HCT116 (cell line): ENCODE measurements at regions not wholly inside any gene's neighbourhood (a gene's known extent, or its start where the extent isn't known, plus 50 kb on each side); places are given as distances from the start of the nearest gene placed in this dataset.

ENCODE experiments used
- ATAC-seq: fragments of 200-7000 bp; cut with Tn5 transposase; 2 replicates; pipeline ENCODE4 v1.9.1; 2020; ENCODE audit warnings: mild to moderate bottlenecking, moderate library complexity
- BruUV-seq: library from RNA; stranded (reverse); fragments of 400-500 nt; replicated peaks from 2 replicates; lab custom pipeline; 2021; lab: Mats Ljungman, UMichigan
- CTCF ChIA-PET: fragments of 300-600 bp; sonication (Branson Sonifier 250); formaldehyde crosslinking; loops from one replicate; lab custom pipeline; 2021; ENCODE audit warnings: antibody characterized with exemption; lab: Charles Lee
- POLR2A ChIA-PET: fragments of 300-600, 350-600 bp; sonication (Branson Sonifier 250); formaldehyde crosslinking; loops from one replicate; lab custom pipeline; 2021; ENCODE audit warnings: antibody characterized with exemption; lab: Charles Lee
- RAD21 ChIA-PET, 2 experiments: fragments of 300-600 bp; sonication (Branson Sonifier 250); formaldehyde crosslinking; loops; one replicate each; lab custom pipeline; 2023; ENCODE audit warnings: low total read pairs in 2 of 2; ENCODE audit not compliant: uncharacterized antibody in 2 of 2, unreplicated experiment in 2 of 2, low non-redundant PET in 1 of 2; lab: Charles Lee
- DNase-seq: peaks from one replicate; pipeline ENCODE4 v3.0.0-alpha.2; 2010; ENCODE audit warnings: low read depth, low spot score
- H2AFZ ChIP-seq: fragments of 200-600 bp; shearing (Covaris generic), sonication (generic); 2 replicates; pipeline ENCODE4 v1.6.1; 2017; ENCODE audit warnings: low read depth, mixed run types, mixed read lengths, antibody characterized with exemption, low read length; ENCODE audit not compliant: poor library complexity, severe bottlenecking
- H3K27ac ChIP-seq: 2 replicates; pipeline ENCODE4 v1.5.1; 2012; ENCODE audit warnings: low read depth, low read length
- H3K27me3 ChIP-seq: fragments of 200-600 bp; sonication (generic); 2 replicates; pipeline ENCODE4 v1.6.1; 2016; ENCODE audit warnings: mixed run types, low read length, mixed read lengths; ENCODE audit not compliant: insufficient read depth
- H3K36me3 ChIP-seq, 2 experiments: fragments of 200-500 bp in 1 of 2; fragments of 200-600 bp in 1 of 2; sonication (Bioruptor generic) in 1 of 2; sonication (generic) in 1 of 2; 2 replicates each; pipeline versions ENCODE4 v1.5.1 to v1.6.1; 2014 to 2016; ENCODE audit warnings: low read length in 2 of 2, inconsistent platforms in 1 of 2, mixed read lengths in 1 of 2, mixed run types in 1 of 2; ENCODE audit not compliant: insufficient read depth in 2 of 2, control insufficient read depth in 1 of 2
- H3K4me1 ChIP-seq, 2 experiments: fragments of 200-600 bp in 1 of 2; sonication (generic) in 1 of 2; 2 replicates each; pipeline versions ENCODE4 v1.5.1 to v1.6.1; 2012 to 2017; ENCODE audit warnings: low read length in 2 of 2, inconsistent platforms in 1 of 2, mild to moderate bottlenecking in 1 of 2, mixed read lengths in 1 of 2, mixed run types in 1 of 2, moderate library complexity in 1 of 2; ENCODE audit not compliant: insufficient read depth in 2 of 2, control insufficient read depth in 1 of 2
- H3K4me2 ChIP-seq: fragments of 200-600 bp; sonication (generic); 2 replicates; pipeline ENCODE4 v1.6.1; 2017; ENCODE audit warnings: mixed run types, low read length, mixed read lengths
- H3K4me3 ChIP-seq, 2 experiments: fragments of 200-600 bp in 1 of 2; sonication (generic) in 1 of 2; replicated peaks in 1 of 2; 2 replicates each; pipeline ENCODE4 v1.5.1; 2011 to 2016; ENCODE audit warnings: low read length in 2 of 2, control low read depth in 1 of 2, low read depth in 1 of 2, mild to moderate bottlenecking in 1 of 2, mixed read lengths in 1 of 2, mixed run types in 1 of 2
- H3K79me2 ChIP-seq: fragments of 200-600 bp; sonication (generic); 2 replicates; pipeline ENCODE4 v1.6.1; 2017; ENCODE audit warnings: mild to moderate bottlenecking, mixed run types, low read length, moderate library complexity, mixed read lengths; ENCODE audit not compliant: insufficient read depth
- H3K9ac ChIP-seq: fragments of 200-600 bp; sonication (generic); 2 replicates; pipeline ENCODE4 v1.6.1; 2016; ENCODE audit warnings: low read length, mixed read lengths
- H3K9me2 ChIP-seq: fragments of 200-600 bp; sonication (generic), shearing (Covaris generic); 2 replicates; pipeline ENCODE4 v1.6.1; 2017; ENCODE audit warnings: mixed run types, mild to moderate bottlenecking, moderate library complexity; ENCODE audit not compliant: insufficient read depth
- H3K9me3 ChIP-seq, 2 experiments: fragments of 200-500 bp in 1 of 2; fragments of 200-600 bp in 1 of 2; sonication (Bioruptor generic) in 1 of 2; sonication (generic) in 1 of 2; 2 replicates each; pipeline ENCODE4 v1.6.1; 2014 to 2017; ENCODE audit warnings: low read length in 2 of 2, mixed read lengths in 2 of 2, inconsistent platforms in 1 of 2, low read depth in 1 of 2, mild to moderate bottlenecking in 1 of 2, mixed run types in 1 of 2, moderate library complexity in 1 of 2; ENCODE audit not compliant: control insufficient read depth in 1 of 2, insufficient read depth in 1 of 2
- H4K20me1 ChIP-seq: fragments of 200-600 bp; sonication (generic), shearing (Covaris generic); 2 replicates; pipeline ENCODE4 v1.6.1; 2017; ENCODE audit warnings: mixed run types, mild to moderate bottlenecking, moderate library complexity; ENCODE audit not compliant: insufficient read depth
- ATF3 ChIP-seq: IDR thresholded peaks from 2 replicates; pipeline ENCODE4 v1.6.1; 2012
- CBX3 ChIP-seq: IDR thresholded peaks from 2 replicates; pipeline ENCODE4 v1.6.1; 2012; ENCODE audit warnings: low read depth
- CEBPB ChIP-seq: IDR thresholded peaks from 2 replicates; pipeline ENCODE4 v1.6.1; 2012; ENCODE audit warnings: low read depth
- CTCF ChIP-seq, 3 experiments: fragments of 200-600 bp in 1 of 3; sonication (generic) in 1 of 3; IDR thresholded peaks in 2 of 3; conservative IDR thresholded peaks in 1 of 3; 2 replicates each; pipeline ENCODE4 v1.5.1; 2012 to 2017; ENCODE audit warnings: low read depth in 2 of 3, low read length in 2 of 3, antibody characterized with exemption in 1 of 3, borderline replicate concordance in 1 of 3, control low read depth in 1 of 3, mild to moderate bottlenecking in 1 of 3, mixed read lengths in 1 of 3, mixed run types in 1 of 3, moderate library complexity in 1 of 3; ENCODE audit not compliant: insufficient read depth in 1 of 3
- EGR1 ChIP-seq: IDR thresholded peaks from 2 replicates; pipeline ENCODE4 v1.6.1; 2012; ENCODE audit warnings: low read depth
- EZH2 ChIP-seq: fragments of 200-600 bp; sonication (generic); IDR thresholded peaks from 2 replicates; pipeline ENCODE4 v1.6.1; 2017; ENCODE audit warnings: antibody characterized with exemption, mixed run types
- EZH2phosphoT487 ChIP-seq: fragments of 200-600 bp; IDR thresholded peaks from 2 replicates; pipeline ENCODE4 v1.6.1; 2018; ENCODE audit warnings: antibody characterized with exemption, borderline replicate concordance
- FOSL1 ChIP-seq: IDR thresholded peaks from 2 replicates; pipeline ENCODE4 v1.6.1; 2012; ENCODE audit warnings: low read depth
- JUND ChIP-seq: IDR thresholded peaks from 2 replicates; pipeline ENCODE4 v1.6.1; 2012
- MAX ChIP-seq: IDR thresholded peaks from 2 replicates; pipeline ENCODE4 v1.6.1; 2012
- RAD21 ChIP-seq: IDR thresholded peaks from 2 replicates; pipeline ENCODE4 v1.6.1; 2012; ENCODE audit warnings: low read depth, mild to moderate bottlenecking
- REST ChIP-seq: IDR thresholded peaks from 2 replicates; pipeline ENCODE4 v1.6.1; 2012; ENCODE audit warnings: low read depth
- SIN3A ChIP-seq: IDR thresholded peaks from 2 replicates; pipeline ENCODE4 v1.6.1; 2012; ENCODE audit warnings: low read depth
- SRF ChIP-seq: IDR thresholded peaks from 2 replicates; pipeline ENCODE4 v1.6.1; 2012; ENCODE audit warnings: low read depth
- ZBTB33 ChIP-seq: IDR thresholded peaks from 2 replicates; pipeline ENCODE4 v1.6.1; 2011; ENCODE audit warnings: mild to moderate bottlenecking, low read length, moderate library complexity; ENCODE audit not compliant: insufficient replicate concordance; ENCODE audit errors: extremely low read depth
- ZNF274 ChIP-seq: fragments of 200-500 bp; sonication (Bioruptor generic); IDR thresholded peaks from 2 replicates; pipeline ENCODE4 v1.6.1; 2014; ENCODE audit warnings: mild to moderate bottlenecking, low read depth, low read length, inconsistent platforms
- intact Hi-C: fragments of 100-400 bp; cut with micrococcal nuclease; formaldehyde crosslinking; loops from 2 replicates; pipeline ENCODE4 v1.10.0; 2022

- no TSS peak for BruUV-seq
- Histone ChIP-seq H3K27ac (no peak overlapping the region), H3K9ac (no peak overlapping the region), H4K20me1 (no peaks in the 10 kb centered on the region), H2AFZ (no peak overlapping the region), H3K36me3 (no peaks in the 10 kb centered on the region), H3K79me2 (no peaks in the 10 kb centered on the region), H3K4me2 (no peak overlapping the region), H3K9me3 (no peaks in the 10 kb centered on the region), H3K4me3 (no peak overlapping the region), H3K9me2 (no peaks in the 10 kb centered on the region), H3K27me3 (no peaks in the 10 kb centered on the region), H3K4me1 (no peaks in the 10 kb centered on the region)
- ChIA-PET RAD21 (no interaction called here), POLR2A (no interaction called here), CTCF (no interaction called here)
- no peak for DNase-seq
- intact Hi-C loops, result no loop called here
- TF ChIP-seq SIN3A (no peak), CBX3 (no peak), SRF (no peak), EGR1 (no peak), JUND (no peak), EZH2phosphoT487 (no peak), CTCF (IDR thresholded peaks at IDR 0.05 in 2 of 3, conservative IDR thresholded peaks at IDR 0.05 in 1 of 3; ENCODE audit: borderline replicate concordance in 1 of 3, insufficient read depth in 1 of 3, low read depth in 2 of 3, low read length in 2 of 3) (no peak), RAD21 (no peak), FOSL1 (no peak), EZH2 (no peak), ZBTB33 (no peak), REST (no peak), CEBPB (no peak), ATF3 (no peak), MAX (no peak), ZNF274 (no peak)
- no peak for ATAC-seq
These were observed 112.2 kb upstream of the PLPPR4 start for GRCh38 chr1:99152132-99152531.
